HEK293 (cell line): ENCODE measurements at regions not wholly inside any gene's neighbourhood (a gene's known extent, or its start where the extent isn't known, plus 50 kb on each side); places are given as distances from the start of the nearest gene placed in this dataset.

Source experiments
- BCL11A ChIP-seq: fragments of 450-650 bp; formaldehyde crosslinking; IDR thresholded peaks from 2 replicates; pipeline ENCODE4 v1.5.1; 2016; ENCODE audit warnings: low read depth, missing biosample characterization, missing genetic modification characterization
- FEZF1 ChIP-seq: fragments of 450-650 bp; formaldehyde crosslinking; IDR thresholded peaks from 2 replicates; pipeline ENCODE4 v1.5.1; 2016; ENCODE audit warnings: missing biosample characterization, missing genetic modification characterization
- GLI4 ChIP-seq: fragments of 450-650 bp; formaldehyde crosslinking; IDR thresholded peaks from 2 replicates; pipeline ENCODE4 v1.5.1; 2016; ENCODE audit warnings: missing biosample characterization, missing genetic modification characterization
- HOXA7 ChIP-seq: sonication (generic); formaldehyde crosslinking; IDR thresholded peaks from 2 replicates; pipeline ENCODE4 v1.8.1; 2022; ENCODE audit warnings: missing genetic modification reagents, borderline replicate concordance
- HOXC10 ChIP-seq: sonication (generic); formaldehyde crosslinking; IDR thresholded peaks from 2 replicates; pipeline ENCODE4 v1.8.1; 2023; ENCODE audit warnings: mild to moderate bottlenecking, missing genetic modification reagents
- KLF7 ChIP-seq: fragments of 450-650 bp; formaldehyde crosslinking; IDR thresholded peaks from 2 replicates; pipeline ENCODE4 v1.5.1; 2016; ENCODE audit warnings: missing biosample characterization, missing genetic modification characterization, borderline replicate concordance
- MYNN ChIP-seq: fragments of 450-650 bp; formaldehyde crosslinking; IDR thresholded peaks from 2 replicates; pipeline ENCODE4 v1.5.1; 2016; ENCODE audit warnings: missing biosample characterization, missing genetic modification characterization, borderline replicate concordance
- PRDM1 ChIP-seq: fragments of 450-650 bp; formaldehyde crosslinking; IDR thresholded peaks from 2 replicates; pipeline ENCODE4; 2016; ENCODE audit warnings: missing biosample characterization, missing genetic modification characterization
- SETDB1 ChIP-seq: IDR thresholded peaks from one replicate; pipeline ENCODE4 v1.6.1; 2017; ENCODE audit warnings: mild to moderate bottlenecking, low read length, moderate library complexity, mixed read lengths; ENCODE audit not compliant: insufficient read length
- YY1 ChIP-seq: fragments of 450-650 bp; formaldehyde crosslinking; IDR thresholded peaks from 2 replicates; pipeline ENCODE4 v1.5.1; 2018; ENCODE audit warnings: missing biosample characterization, missing genetic modification characterization
- ZBTB11 ChIP-seq: fragments of 450-650 bp; formaldehyde crosslinking; conservative IDR thresholded peaks from 2 replicates; pipeline ENCODE4 v1.5.1; 2016; ENCODE audit warnings: low read depth, missing biosample characterization, missing genetic modification characterization
- ZBTB26 ChIP-seq: fragments of 450-650 bp; formaldehyde crosslinking; optimal IDR thresholded peaks from 2 replicates; pipeline ENCODE3; 2016; ENCODE audit warnings: missing biosample characterization, mild to moderate bottlenecking, missing genetic modification characterization
- ZIC2 ChIP-seq: fragments of 450-650 bp; formaldehyde crosslinking; IDR thresholded peaks from 2 replicates; pipeline ENCODE4 v1.5.1; 2016; ENCODE audit warnings: missing biosample characterization, missing genetic modification characterization
- ZNF140 ChIP-seq: fragments of 450-650 bp; formaldehyde crosslinking; IDR thresholded peaks from 2 replicates; pipeline ENCODE4 v1.5.1; 2016; ENCODE audit warnings: missing biosample characterization, missing genetic modification characterization
- ZNF146 ChIP-seq: fragments of 450-650 bp; formaldehyde crosslinking; IDR thresholded peaks from 2 replicates; pipeline ENCODE4 v1.5.1; 2016; ENCODE audit warnings: missing biosample characterization, missing genetic modification characterization
- ZNF223 ChIP-seq: fragments of 450-650 bp; formaldehyde crosslinking; IDR thresholded peaks from 2 replicates; pipeline ENCODE4 v1.5.1; 2016; ENCODE audit warnings: missing biosample characterization, missing genetic modification characterization
- ZNF24 ChIP-seq: fragments of 450-650 bp; formaldehyde crosslinking; IDR thresholded peaks from 2 replicates; pipeline ENCODE4 v1.5.1; 2016; ENCODE audit warnings: missing biosample characterization, missing genetic modification characterization
- ZNF266 ChIP-seq: fragments of 450-650 bp; formaldehyde crosslinking; IDR thresholded peaks from 2 replicates; pipeline ENCODE4 v1.5.1; 2016; ENCODE audit warnings: missing biosample characterization, missing genetic modification characterization, low read depth
- ZNF37A ChIP-seq: fragments of 450-650 bp; IDR thresholded peaks from 2 replicates; pipeline ENCODE4 v1.5.1; 2018; ENCODE audit warnings: missing biosample characterization, missing genetic modification characterization
- ZNF416 ChIP-seq: fragments of 450-650 bp; formaldehyde crosslinking; IDR thresholded peaks from 2 replicates; pipeline ENCODE4 v1.5.1; 2016; ENCODE audit warnings: missing biosample characterization, missing genetic modification characterization
- ZNF521 ChIP-seq: fragments of 450-650 bp; formaldehyde crosslinking; IDR thresholded peaks from 2 replicates; pipeline ENCODE4 v1.5.1; 2017; ENCODE audit warnings: missing biosample characterization, mild to moderate bottlenecking, missing genetic modification characterization
- ZNF555 ChIP-seq: fragments of 450-650 bp; formaldehyde crosslinking; conservative IDR thresholded peaks from 2 replicates; pipeline ENCODE4 v1.5.1; 2017; ENCODE audit warnings: missing biosample characterization, mild to moderate bottlenecking, missing genetic modification characterization, inconsistent platforms
- ZNF558 ChIP-seq: fragments of 450-650 bp; formaldehyde crosslinking; IDR thresholded peaks from 2 replicates; pipeline ENCODE4 v1.5.1; 2016; ENCODE audit warnings: missing biosample characterization, missing genetic modification characterization
- ZNF596 ChIP-seq: fragments of 450-650 bp; IDR thresholded peaks from 2 replicates; pipeline ENCODE4 v1.5.0; 2018; ENCODE audit warnings: missing biosample characterization, mild to moderate bottlenecking, missing genetic modification characterization, moderate library complexity
- ZNF610 ChIP-seq: fragments of 450-650 bp; formaldehyde crosslinking; IDR thresholded peaks from 2 replicates; pipeline ENCODE4 v1.5.1; 2016; ENCODE audit warnings: missing biosample characterization, missing genetic modification characterization, borderline replicate concordance
- ZNF621 ChIP-seq: fragments of 450-650 bp; formaldehyde crosslinking; IDR thresholded peaks from 2 replicates; pipeline ENCODE4 v1.5.1; 2017; ENCODE audit warnings: missing biosample characterization, missing genetic modification characterization
- ZNF660 ChIP-seq: fragments of 450-650 bp; IDR thresholded peaks from 2 replicates; pipeline ENCODE4 v1.5.1; 2018; ENCODE audit warnings: missing biosample characterization, mild to moderate bottlenecking, missing genetic modification characterization
- ZSCAN16 ChIP-seq: fragments of 450-650 bp; formaldehyde crosslinking; IDR thresholded peaks from 2 replicates; pipeline ENCODE4 v1.5.1; 2016; ENCODE audit warnings: missing biosample characterization, missing genetic modification characterization
- TF ChIP-seq, protein P1 (sequence below): fragments of 450-650 bp; formaldehyde crosslinking; IDR thresholded peaks from 2 replicates; pipeline ENCODE4 v1.5.1; 2016; ENCODE audit warnings: missing biosample characterization, missing genetic modification characterization
- TF ChIP-seq, protein P2 (sequence below): fragments of 450-650 bp; formaldehyde crosslinking; IDR thresholded peaks from 2 replicates; pipeline ENCODE4 v1.5.1; 2016; ENCODE audit warnings: missing biosample characterization, missing genetic modification characterization
- TF ChIP-seq, protein P3 (sequence below): fragments of 450-650 bp; formaldehyde crosslinking; IDR thresholded peaks from 2 replicates; pipeline ENCODE4 v1.5.1; 2016; ENCODE audit warnings: missing biosample characterization, missing genetic modification characterization

- TF ChIP-seq ZNF555 (tag by site-specific recombination) (peak; percentile 73), ZSCAN16 (tag by site-specific recombination) (no peak), ZBTB26 (tag by site-specific recombination) (no peak), ZNF146 (tag by site-specific recombination) (no peak), ZBTB11 (tag by site-specific recombination) (peak; percentile 75), ZNF558 (tag by site-specific recombination) (no peak), ZNF610 (tag by site-specific recombination) (no peak), HOXC10 (CRISPR knock-in tag) (no peak), ZNF416 (no peak), YY1 (tag by site-specific recombination) (no peak), ZNF521 (tag by site-specific recombination) (no peak), ZNF621 (tag by site-specific recombination) (no peak), ZNF140 (peak; percentile 67; the same call in 1 of the 2 replicates), KLF7 (tag by site-specific recombination) (no peak), GLI4 (tag by site-specific recombination) (no peak), PRDM1 (no peak), SETDB1 (no peak), ZNF37A (no peak), BCL11A (tag by site-specific recombination) (no peak), ZNF660 (no peak), ZIC2 (tag by site-specific recombination) (no peak), ZNF596 (tag by site-specific recombination) (no peak), ZNF223 (tag by site-specific recombination) (no peak), ZNF24 (no peak), MYNN (no peak), FEZF1 (tag by site-specific recombination) (no peak), ZNF266 (tag by site-specific recombination) (0 out of 2 replicates have a peak, but pooled peaks have one; percentile 54), HOXA7 (CRISPR knock-in tag) (no peak)
- TF ChIP-seq, protein P1, sequence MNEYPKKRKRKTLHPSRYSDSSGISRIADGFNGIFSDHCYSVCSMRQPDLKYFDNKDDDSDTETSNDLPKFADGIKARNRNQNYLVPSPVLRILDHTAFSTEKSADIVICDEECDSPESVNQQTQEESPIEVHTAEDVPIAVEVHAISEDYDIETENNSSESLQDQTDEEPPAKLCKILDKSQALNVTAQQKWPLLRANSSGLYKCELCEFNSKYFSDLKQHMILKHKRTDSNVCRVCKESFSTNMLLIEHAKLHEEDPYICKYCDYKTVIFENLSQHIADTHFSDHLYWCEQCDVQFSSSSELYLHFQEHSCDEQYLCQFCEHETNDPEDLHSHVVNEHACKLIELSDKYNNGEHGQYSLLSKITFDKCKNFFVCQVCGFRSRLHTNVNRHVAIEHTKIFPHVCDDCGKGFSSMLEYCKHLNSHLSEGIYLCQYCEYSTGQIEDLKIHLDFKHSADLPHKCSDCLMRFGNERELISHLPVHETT = no peak
- TF ChIP-seq, protein P2, sequence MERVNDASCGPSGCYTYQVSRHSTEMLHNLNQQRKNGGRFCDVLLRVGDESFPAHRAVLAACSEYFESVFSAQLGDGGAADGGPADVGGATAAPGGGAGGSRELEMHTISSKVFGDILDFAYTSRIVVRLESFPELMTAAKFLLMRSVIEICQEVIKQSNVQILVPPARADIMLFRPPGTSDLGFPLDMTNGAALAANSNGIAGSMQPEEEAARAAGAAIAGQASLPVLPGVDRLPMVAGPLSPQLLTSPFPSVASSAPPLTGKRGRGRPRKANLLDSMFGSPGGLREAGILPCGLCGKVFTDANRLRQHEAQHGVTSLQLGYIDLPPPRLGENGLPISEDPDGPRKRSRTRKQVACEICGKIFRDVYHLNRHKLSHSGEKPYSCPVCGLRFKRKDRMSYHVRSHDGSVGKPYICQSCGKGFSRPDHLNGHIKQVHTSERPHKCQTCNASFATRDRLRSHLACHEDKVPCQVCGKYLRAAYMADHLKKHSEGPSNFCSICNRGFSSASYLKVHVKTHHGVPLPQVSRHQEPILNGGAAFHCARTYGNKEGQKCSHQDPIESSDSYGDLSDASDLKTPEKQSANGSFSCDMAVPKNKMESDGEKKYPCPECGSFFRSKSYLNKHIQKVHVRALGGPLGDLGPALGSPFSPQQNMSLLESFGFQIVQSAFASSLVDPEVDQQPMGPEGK = no peak
- TF ChIP-seq, protein P3, sequence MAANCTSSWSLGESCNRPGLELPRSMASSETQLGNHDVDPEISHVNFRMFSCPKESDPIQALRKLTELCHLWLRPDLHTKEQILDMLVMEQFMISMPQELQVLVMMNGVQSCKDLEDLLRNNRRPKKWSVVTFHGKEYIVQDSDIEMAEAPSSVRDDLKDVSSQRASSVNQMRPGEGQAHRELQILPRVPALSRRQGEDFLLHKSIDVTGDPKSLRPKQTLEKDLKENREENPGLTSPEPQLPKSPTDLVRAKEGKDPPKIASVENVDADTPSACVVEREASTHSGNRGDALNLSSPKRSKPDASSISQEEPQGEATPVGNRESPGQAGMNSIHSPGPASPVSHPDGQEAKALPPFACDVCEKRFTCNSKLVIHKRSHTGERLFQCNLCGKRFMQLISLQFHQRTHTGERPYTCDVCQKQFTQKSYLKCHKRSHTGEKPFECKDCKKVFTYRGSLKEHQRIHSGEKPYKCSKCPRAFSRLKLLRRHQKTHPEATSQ (tag by site-specific recombination) = no peak
Observed at GRCh38 chrX:13511241-13511943, 58.0 kb upstream of the EGFL6 start (continued).
